ENCODE measurements at regions not wholly inside any gene's neighbourhood (a gene's known extent, or its start where the extent isn't known, plus 50 kb on each side); places are given as distances from the start of the nearest gene placed in this dataset.

DNA sequence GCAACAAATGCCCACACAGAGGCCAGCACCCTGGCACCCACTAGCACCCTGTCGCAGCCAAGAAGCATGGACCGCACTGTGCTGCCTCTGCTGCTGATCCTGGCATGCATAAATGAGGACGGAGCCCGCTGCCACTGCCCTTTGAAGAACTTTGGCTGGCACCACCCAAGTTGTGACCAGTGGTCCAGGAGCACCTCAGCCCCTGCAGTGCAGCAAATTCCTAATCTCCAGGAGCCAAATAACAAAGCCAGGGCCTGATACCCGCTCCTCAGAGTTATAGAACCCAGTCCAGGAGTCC is 807.2 kb downstream of the GLUD2 start:
- Histone ChIP-seq H3K4me1 (no peaks in the 10 kb centered on the region), H3K27ac (no peak overlapping the region), H3K9me3 (no peaks in the 10 kb centered on the region), H3K4me3 (no peak overlapping the region), H3K36me3 (no peaks in the 10 kb centered on the region), H3K27me3 (no peaks in the 10 kb centered on the region)
- WGBS, 2 donors, result 67 to 91% methylated on average over 1 to 5 of the region's 5 CpGs
- TF ChIP-seq, protein P1, sequence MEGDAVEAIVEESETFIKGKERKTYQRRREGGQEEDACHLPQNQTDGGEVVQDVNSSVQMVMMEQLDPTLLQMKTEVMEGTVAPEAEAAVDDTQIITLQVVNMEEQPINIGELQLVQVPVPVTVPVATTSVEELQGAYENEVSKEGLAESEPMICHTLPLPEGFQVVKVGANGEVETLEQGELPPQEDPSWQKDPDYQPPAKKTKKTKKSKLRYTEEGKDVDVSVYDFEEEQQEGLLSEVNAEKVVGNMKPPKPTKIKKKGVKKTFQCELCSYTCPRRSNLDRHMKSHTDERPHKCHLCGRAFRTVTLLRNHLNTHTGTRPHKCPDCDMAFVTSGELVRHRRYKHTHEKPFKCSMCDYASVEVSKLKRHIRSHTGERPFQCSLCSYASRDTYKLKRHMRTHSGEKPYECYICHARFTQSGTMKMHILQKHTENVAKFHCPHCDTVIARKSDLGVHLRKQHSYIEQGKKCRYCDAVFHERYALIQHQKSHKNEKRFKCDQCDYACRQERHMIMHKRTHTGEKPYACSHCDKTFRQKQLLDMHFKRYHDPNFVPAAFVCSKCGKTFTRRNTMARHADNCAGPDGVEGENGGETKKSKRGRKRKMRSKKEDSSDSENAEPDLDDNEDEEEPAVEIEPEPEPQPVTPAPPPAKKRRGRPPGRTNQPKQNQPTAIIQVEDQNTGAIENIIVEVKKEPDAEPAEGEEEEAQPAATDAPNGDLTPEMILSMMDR (IDR thresholded peaks at IDR 0.05), result no peak
- no peak for TF ChIP-seq EP300 (IDR thresholded peaks at IDR 0.05)
- no peak for TF ChIP-seq POLR2A (IDR thresholded peaks at IDR 0.05)
- no peak for DNase-seq (ENCODE audit: low spot score in 2 of 2)

DNA sequence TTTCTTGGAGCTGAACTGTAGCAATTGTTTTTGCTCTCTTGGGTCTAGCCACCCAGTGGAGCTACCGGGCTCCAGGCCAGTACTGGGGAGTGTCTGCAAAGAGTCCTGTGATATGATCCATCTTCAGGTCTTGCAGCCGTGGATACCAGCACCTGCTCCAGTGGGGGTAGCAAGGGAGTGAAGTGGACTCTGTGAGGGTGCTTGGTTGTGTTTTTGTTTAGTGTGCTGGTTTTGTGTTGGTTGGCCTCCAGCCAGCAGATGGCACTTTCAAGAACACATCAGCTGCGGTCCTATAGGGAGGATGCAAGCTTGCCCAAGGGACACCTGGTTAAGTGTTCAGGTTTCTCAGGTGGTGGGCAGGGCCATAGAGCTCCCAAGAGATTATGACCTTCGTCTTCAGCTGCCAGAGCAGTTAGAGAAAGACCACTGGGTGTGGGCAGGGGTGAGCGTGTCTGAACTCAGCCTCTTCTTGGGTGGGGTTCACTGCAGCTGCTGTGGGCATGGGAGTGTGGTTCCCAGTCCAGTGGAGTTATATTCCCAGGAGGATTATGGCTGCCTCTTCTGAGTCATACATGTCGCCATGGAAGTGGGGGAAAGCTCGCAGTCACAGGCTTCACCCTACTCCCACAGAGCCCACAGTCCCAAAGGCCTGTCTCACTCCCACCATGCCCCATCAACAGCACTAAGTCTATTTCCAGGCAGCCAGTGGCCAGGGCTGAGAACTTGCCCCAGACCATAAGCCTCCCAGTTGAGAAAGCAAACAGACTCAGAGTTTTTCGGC is 811.6 kb downstream of the GLUD2 start:
- TF ChIP-seq, protein P1 (IDR thresholded peaks at IDR 0.05), result no peak
- TF ChIP-seq POLR2A (IDR thresholded peaks at IDR 0.05) (no peak), EP300 (IDR thresholded peaks at IDR 0.05) (no peak)
- Histone ChIP-seq H3K9me3 (no peaks in the 10 kb centered on the region), H3K4me3 (no peak overlapping the region), H3K27me3 (no peaks in the 10 kb centered on the region), H3K4me1 (no peaks in the 10 kb centered on the region), H3K36me3 (no peaks in the 10 kb centered on the region), H3K27ac (no peak overlapping the region)
- no peak for DNase-seq (ENCODE audit: low spot score in 2 of 2)
- 81 to 93% methylated on average over 4 to 8 of the region's 8 CpGs for WGBS, 2 donors

- no peaks in the 10 kb centered on the region for H3K4me1 ChIP-seq
- TF ChIP-seq, protein P1 (IDR thresholded peaks at IDR 0.05), result no peak
- TF ChIP-seq POLR2A (IDR thresholded peaks at IDR 0.05) (no peak), EP300 (IDR thresholded peaks at IDR 0.05) (no peak)
- H3K4me3 ChIP-seq, result no peak overlapping the region
- 77 to 84% methylated on average over 7 of the region's 7 CpGs for WGBS, 2 donors
- no peaks in the 10 kb centered on the region for H3K9me3 ChIP-seq
- H3K36me3 ChIP-seq, result no peaks in the 10 kb centered on the region
- no peaks in the 10 kb centered on the region for H3K27me3 ChIP-seq
- DNase-seq (ENCODE audit: low spot score in 2 of 2), result no peak
- no peak overlapping the region for H3K27ac ChIP-seq
These were observed 816.6 kb downstream of the GLUD2 start for GRCh38 chrX:121863976-121864375.

GRCh38 chrX:121864561-121864960 is 817.2 kb downstream of the GLUD2 start:
- H3K9me3 ChIP-seq, result no peaks in the 10 kb centered on the region
- 23% methylated on average over 2 of the region's 2 CpGs for WGBS, 2 donors
- H3K27ac ChIP-seq, result no peak overlapping the region
- no peaks in the 10 kb centered on the region for H3K4me1 ChIP-seq
- no peaks in the 10 kb centered on the region for H3K36me3 ChIP-seq
- TF ChIP-seq EP300 (IDR thresholded peaks at IDR 0.05) (no peak), POLR2A (IDR thresholded peaks at IDR 0.05) (no peak)
- TF ChIP-seq, protein P1 (IDR thresholded peaks at IDR 0.05), result no peak
- no peak overlapping the region for H3K4me3 ChIP-seq
- H3K27me3 ChIP-seq, result no peaks in the 10 kb centered on the region
- DNase-seq (ENCODE audit: low spot score in 2 of 2), result no peak

- TF ChIP-seq, protein P1 (IDR thresholded peaks at IDR 0.05), result no peak
- no peak for TF ChIP-seq POLR2A (IDR thresholded peaks at IDR 0.05)
- TF ChIP-seq EP300 (IDR thresholded peaks at IDR 0.05), result no peak
- no peak for DNase-seq (ENCODE audit: low spot score in 2 of 2)
- Histone ChIP-seq H3K4me1 (no peaks in the 10 kb centered on the region), H3K36me3 (no peaks in the 10 kb centered on the region), H3K27ac (no peak overlapping the region), H3K27me3 (no peaks in the 10 kb centered on the region), H3K4me3 (no peak overlapping the region), H3K9me3 (no peaks in the 10 kb centered on the region)
- WGBS, 2 donors, result 90 to 91% methylated on average over 15 to 18 of the region's 18 CpGs
These were observed 822.6 kb downstream of the GLUD2 start for GRCh38 chrX:121869876-121870477.
